ENCODE measurements at regions not wholly inside any gene's neighbourhood (a gene's known extent, or its start where the extent isn't known, plus 50 kb on each side); places are given as distances from the start of the nearest gene placed in this dataset.

DNA sequence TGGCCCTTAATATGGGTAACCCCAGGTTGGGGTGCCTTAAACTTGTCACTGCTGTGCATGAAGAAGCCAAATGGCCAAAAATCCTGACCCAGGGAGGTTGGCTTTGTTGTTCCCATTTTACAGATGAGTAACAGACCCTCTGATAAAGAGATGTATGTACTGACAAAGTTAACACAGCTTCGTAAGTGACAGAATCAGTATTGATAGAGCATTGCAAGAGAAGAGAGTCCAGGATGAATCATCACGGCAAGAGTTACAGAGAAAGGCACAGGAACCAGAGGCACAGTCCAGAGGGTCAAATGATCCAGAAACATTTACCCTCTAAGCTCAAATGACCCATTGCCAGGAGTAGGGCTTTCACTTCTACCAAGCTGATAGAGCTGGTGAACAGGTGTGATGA is 103.8 kb upstream of the SMC2 start:
- TF ChIP-seq EP300 (IDR thresholded peaks at IDR 0.05; ENCODE audit: borderline replicate concordance in 1 of 2, low read depth in 2 of 2, low read length in 2 of 2) (no peak), POLR2A (IDR thresholded peaks at IDR 0.05; ENCODE audit: control extremely low read depth in 1 of 2, low read depth in 2 of 2, low read length in 2 of 2) (no peak), POLR2AphosphoS5 (IDR thresholded peaks at IDR 0.05; ENCODE audit: low read depth, low read length) (no peak), EZH2 (IDR thresholded peaks at IDR 0.05; ENCODE audit: low read depth, low read length, severe bottlenecking) (no peak), CHD2 (IDR thresholded peaks at IDR 0.05; ENCODE audit: low read length) (no peak), FOSL1 (IDR thresholded peaks at IDR 0.05; ENCODE audit: insufficient read depth, low read depth, low read length) (no peak), SP1 (IDR thresholded peaks at IDR 0.05; ENCODE audit: low read depth, low read length) (no peak), TEAD4 (IDR thresholded peaks at IDR 0.05; ENCODE audit: low read depth, low read length) (no peak), CREB1 (IDR thresholded peaks at IDR 0.05) (no peak), TAF1 (IDR thresholded peaks at IDR 0.05; ENCODE audit: low read depth, low read length) (no peak), RXRA (IDR thresholded peaks at IDR 0.05; ENCODE audit: insufficient read depth, low read depth, low read length) (no peak)
- TF ChIP-seq, protein P1, sequence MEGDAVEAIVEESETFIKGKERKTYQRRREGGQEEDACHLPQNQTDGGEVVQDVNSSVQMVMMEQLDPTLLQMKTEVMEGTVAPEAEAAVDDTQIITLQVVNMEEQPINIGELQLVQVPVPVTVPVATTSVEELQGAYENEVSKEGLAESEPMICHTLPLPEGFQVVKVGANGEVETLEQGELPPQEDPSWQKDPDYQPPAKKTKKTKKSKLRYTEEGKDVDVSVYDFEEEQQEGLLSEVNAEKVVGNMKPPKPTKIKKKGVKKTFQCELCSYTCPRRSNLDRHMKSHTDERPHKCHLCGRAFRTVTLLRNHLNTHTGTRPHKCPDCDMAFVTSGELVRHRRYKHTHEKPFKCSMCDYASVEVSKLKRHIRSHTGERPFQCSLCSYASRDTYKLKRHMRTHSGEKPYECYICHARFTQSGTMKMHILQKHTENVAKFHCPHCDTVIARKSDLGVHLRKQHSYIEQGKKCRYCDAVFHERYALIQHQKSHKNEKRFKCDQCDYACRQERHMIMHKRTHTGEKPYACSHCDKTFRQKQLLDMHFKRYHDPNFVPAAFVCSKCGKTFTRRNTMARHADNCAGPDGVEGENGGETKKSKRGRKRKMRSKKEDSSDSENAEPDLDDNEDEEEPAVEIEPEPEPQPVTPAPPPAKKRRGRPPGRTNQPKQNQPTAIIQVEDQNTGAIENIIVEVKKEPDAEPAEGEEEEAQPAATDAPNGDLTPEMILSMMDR (IDR thresholded peaks at IDR 0.05; ENCODE audit: control extremely low read depth in 1 of 3, insufficient read depth in 1 of 3, low read depth in 1 of 3, low read length in 3 of 3): no peak
- TF ChIP-seq, protein P2, sequence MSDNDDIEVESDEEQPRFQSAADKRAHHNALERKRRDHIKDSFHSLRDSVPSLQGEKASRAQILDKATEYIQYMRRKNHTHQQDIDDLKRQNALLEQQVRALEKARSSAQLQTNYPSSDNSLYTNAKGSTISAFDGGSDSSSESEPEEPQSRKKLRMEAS (IDR thresholded peaks at IDR 0.05): no peak
- TF ChIP-seq, protein P3, sequence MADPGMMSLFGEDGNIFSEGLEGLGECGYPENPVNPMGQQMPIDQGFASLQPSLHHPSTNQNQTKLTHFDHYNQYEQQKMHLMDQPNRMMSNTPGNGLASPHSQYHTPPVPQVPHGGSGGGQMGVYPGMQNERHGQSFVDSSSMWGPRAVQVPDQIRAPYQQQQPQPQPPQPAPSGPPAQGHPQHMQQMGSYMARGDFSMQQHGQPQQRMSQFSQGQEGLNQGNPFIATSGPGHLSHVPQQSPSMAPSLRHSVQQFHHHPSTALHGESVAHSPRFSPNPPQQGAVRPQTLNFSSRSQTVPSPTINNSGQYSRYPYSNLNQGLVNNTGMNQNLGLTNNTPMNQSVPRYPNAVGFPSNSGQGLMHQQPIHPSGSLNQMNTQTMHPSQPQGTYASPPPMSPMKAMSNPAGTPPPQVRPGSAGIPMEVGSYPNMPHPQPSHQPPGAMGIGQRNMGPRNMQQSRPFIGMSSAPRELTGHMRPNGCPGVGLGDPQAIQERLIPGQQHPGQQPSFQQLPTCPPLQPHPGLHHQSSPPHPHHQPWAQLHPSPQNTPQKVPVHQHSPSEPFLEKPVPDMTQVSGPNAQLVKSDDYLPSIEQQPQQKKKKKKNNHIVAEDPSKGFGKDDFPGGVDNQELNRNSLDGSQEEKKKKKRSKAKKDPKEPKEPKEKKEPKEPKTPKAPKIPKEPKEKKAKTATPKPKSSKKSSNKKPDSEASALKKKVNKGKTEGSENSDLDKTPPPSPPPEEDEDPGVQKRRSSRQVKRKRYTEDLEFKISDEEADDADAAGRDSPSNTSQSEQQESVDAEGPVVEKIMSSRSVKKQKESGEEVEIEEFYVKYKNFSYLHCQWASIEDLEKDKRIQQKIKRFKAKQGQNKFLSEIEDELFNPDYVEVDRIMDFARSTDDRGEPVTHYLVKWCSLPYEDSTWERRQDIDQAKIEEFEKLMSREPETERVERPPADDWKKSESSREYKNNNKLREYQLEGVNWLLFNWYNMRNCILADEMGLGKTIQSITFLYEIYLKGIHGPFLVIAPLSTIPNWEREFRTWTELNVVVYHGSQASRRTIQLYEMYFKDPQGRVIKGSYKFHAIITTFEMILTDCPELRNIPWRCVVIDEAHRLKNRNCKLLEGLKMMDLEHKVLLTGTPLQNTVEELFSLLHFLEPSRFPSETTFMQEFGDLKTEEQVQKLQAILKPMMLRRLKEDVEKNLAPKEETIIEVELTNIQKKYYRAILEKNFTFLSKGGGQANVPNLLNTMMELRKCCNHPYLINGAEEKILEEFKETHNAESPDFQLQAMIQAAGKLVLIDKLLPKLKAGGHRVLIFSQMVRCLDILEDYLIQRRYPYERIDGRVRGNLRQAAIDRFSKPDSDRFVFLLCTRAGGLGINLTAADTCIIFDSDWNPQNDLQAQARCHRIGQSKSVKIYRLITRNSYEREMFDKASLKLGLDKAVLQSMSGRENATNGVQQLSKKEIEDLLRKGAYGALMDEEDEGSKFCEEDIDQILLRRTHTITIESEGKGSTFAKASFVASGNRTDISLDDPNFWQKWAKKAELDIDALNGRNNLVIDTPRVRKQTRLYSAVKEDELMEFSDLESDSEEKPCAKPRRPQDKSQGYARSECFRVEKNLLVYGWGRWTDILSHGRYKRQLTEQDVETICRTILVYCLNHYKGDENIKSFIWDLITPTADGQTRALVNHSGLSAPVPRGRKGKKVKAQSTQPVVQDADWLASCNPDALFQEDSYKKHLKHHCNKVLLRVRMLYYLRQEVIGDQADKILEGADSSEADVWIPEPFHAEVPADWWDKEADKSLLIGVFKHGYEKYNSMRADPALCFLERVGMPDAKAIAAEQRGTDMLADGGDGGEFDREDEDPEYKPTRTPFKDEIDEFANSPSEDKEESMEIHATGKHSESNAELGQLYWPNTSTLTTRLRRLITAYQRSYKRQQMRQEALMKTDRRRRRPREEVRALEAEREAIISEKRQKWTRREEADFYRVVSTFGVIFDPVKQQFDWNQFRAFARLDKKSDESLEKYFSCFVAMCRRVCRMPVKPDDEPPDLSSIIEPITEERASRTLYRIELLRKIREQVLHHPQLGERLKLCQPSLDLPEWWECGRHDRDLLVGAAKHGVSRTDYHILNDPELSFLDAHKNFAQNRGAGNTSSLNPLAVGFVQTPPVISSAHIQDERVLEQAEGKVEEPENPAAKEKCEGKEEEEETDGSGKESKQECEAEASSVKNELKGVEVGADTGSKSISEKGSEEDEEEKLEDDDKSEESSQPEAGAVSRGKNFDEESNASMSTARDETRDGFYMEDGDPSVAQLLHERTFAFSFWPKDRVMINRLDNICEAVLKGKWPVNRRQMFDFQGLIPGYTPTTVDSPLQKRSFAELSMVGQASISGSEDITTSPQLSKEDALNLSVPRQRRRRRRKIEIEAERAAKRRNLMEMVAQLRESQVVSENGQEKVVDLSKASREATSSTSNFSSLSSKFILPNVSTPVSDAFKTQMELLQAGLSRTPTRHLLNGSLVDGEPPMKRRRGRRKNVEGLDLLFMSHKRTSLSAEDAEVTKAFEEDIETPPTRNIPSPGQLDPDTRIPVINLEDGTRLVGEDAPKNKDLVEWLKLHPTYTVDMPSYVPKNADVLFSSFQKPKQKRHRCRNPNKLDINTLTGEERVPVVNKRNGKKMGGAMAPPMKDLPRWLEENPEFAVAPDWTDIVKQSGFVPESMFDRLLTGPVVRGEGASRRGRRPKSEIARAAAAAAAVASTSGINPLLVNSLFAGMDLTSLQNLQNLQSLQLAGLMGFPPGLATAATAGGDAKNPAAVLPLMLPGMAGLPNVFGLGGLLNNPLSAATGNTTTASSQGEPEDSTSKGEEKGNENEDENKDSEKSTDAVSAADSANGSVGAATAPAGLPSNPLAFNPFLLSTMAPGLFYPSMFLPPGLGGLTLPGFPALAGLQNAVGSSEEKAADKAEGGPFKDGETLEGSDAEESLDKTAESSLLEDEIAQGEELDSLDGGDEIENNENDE (IDR thresholded peaks at IDR 0.05; ENCODE audit: insufficient replicate concordance, low read length): no peak
